ENCODE measurements at regions not wholly inside any gene's neighbourhood (a gene's known extent, or its start where the extent isn't known, plus 50 kb on each side); places are given as distances from the start of the nearest gene placed in this dataset.

- FAIRE-seq: no peak
- CTCF ChIA-PET (ENCODE audit: partially characterized antibody): no interaction called here
These were observed 251.4 kb upstream of the MSX2 start for GRCh38 chr5:174472956-174473355.

More at GRCh38 chr5:174472956-174473355, 251.4 kb upstream of the MSX2 start:
- Histone ChIP-seq H3K27ac (ENCODE audit: low read depth, low read length) (no peak overlapping the region), H3K27me3 (replicated peaks in 1 of 4; ENCODE audit: control insufficient read depth in 3 of 4, extremely low read depth in 1 of 4, insufficient read depth in 3 of 4, low read length in 3 of 4) (no peaks in the 10 kb centered on the region), H3K79me1 (ENCODE audit: low read depth, low read length) (no peaks in the 10 kb centered on the region), H3K23me2 (ENCODE audit: low read depth, low read length) (no peaks in the 10 kb centered on the region), H3K9me3 (ENCODE audit: insufficient read depth in 2 of 2, low read depth in 1 of 2, low read length in 1 of 2) (no peaks in the 10 kb centered on the region; a peak in 1 of 4 replicates), H2AK5ac (ENCODE audit: low read depth, low read length) (no peak overlapping the region), H2BK12ac (ENCODE audit: low read depth, low read length) (no peak overlapping the region), H3K9ac (replicated peaks in 1 of 4; ENCODE audit: extremely low read depth in 1 of 4, low read depth in 3 of 4, low read length in 3 of 4) (no peak overlapping the region), H3K23ac (ENCODE audit: insufficient read length) (no peak overlapping the region), H3K4me3 (ENCODE audit: extremely low read depth in 1 of 4, insufficient read depth in 2 of 4, low read depth in 3 of 4, low read length in 4 of 4) (no peak overlapping the region), H3K56ac (replicated peaks; ENCODE audit: insufficient read length, low read depth, low read length) (no peak overlapping the region), H3K14ac (ENCODE audit: insufficient read length) (no peak overlapping the region), H2AFZ (ENCODE audit: low read length) (no peak overlapping the region), H3K4ac (replicated peaks; ENCODE audit: insufficient read length, low read depth, low read length) (no peak overlapping the region), H3K79me2 (ENCODE audit: control insufficient read depth in 1 of 2, insufficient read depth in 2 of 2, low read length in 2 of 2) (no peaks in the 10 kb centered on the region), H2BK20ac (ENCODE audit: low read length) (no peak overlapping the region), H4K91ac (replicated peaks; ENCODE audit: insufficient read length, low read length) (no peak overlapping the region), H2BK5ac (ENCODE audit: low read depth, low read length) (no peak overlapping the region), H3K4me1 (replicated peaks in 1 of 4; ENCODE audit: control insufficient read depth in 3 of 4, insufficient read depth in 4 of 4, low read length in 3 of 4) (no peaks in the 10 kb centered on the region), H3K18ac (ENCODE audit: extremely low read depth, low read length) (no peak overlapping the region), H3K36me3 (ENCODE audit: control insufficient read depth in 2 of 4, insufficient read depth in 4 of 4, low read length in 3 of 4) (no peaks in the 10 kb centered on the region), H4K5ac (ENCODE audit: insufficient read length, low read depth, low read length) (no peak overlapping the region), H4K8ac (ENCODE audit: extremely low read depth, insufficient read depth, low read length) (no peak overlapping the region), H4K20me1 (replicated peaks in 1 of 2; ENCODE audit: control insufficient read depth in 1 of 2, insufficient read depth in 2 of 2, low read length in 2 of 2) (no peaks in the 10 kb centered on the region), H2BK120ac (replicated peaks; ENCODE audit: low read depth, low read length) (no peak overlapping the region), H3K4me2 (ENCODE audit: insufficient read depth in 1 of 2, low read depth in 2 of 2, low read length in 2 of 2) (no peak overlapping the region), H2BK15ac (ENCODE audit: low read length) (no peak overlapping the region)
- no peak for DNase-seq (ENCODE audit: low read depth in 1 of 2, low spot score in 2 of 2)
- 87% methylated on average over 2 of the region's 2 CpGs; no CpG with 5 or more reads in 1 of the 2 experiments for WGBS, 2 experiments (ENCODE audit: extremely low coverage in 1 of 2, insufficient coverage in 1 of 2, insufficient read length in 1 of 2, insufficient replicate concordance in 2 of 2, low coverage in 1 of 2, low lambda C conversion rate in 2 of 2, missing lambda C conversion rate in 1 of 2)
- TF ChIP-seq ATF2 (IDR thresholded peaks at IDR 0.05; ENCODE audit: low read length): no peak
- TF ChIP-seq SIRT6 (IDR thresholded peaks at IDR 0.05; ENCODE audit: low read length): no peak
- TF ChIP-seq HDAC2 (IDR thresholded peaks at IDR 0.05; ENCODE audit: borderline replicate concordance in 1 of 2, low read depth in 2 of 2, low read length in 2 of 2): no peak
- TF ChIP-seq CHD1 (IDR thresholded peaks at IDR 0.05; ENCODE audit: low read depth, low read length): no peak
- TF ChIP-seq TEAD4 (IDR thresholded peaks at IDR 0.05; ENCODE audit: low read depth, low read length): no peak
- no peak for TF ChIP-seq JUND (IDR thresholded peaks at IDR 0.05; ENCODE audit: low read length)
- TF ChIP-seq CTBP2 (IDR thresholded peaks at IDR 0.05; ENCODE audit: borderline replicate concordance, insufficient read depth, insufficient read length, low read length): no peak
- TF ChIP-seq POU5F1 (IDR thresholded peaks at IDR 0.05; ENCODE audit: low read depth, low read length): no peak
- POLR2A ChIA-PET (ENCODE audit: partially characterized antibody): no interaction called here
